ENCODE measurements at regions not wholly inside any gene's neighbourhood (a gene's known extent, or its start where the extent isn't known, plus 50 kb on each side); places are given as distances from the start of the nearest gene placed in this dataset.

GRCh38 chr18:75773618-75774017 lies 346.1 kb upstream of the SMIM21 start:
- Histone ChIP-seq H3K4me1 (ENCODE audit: control insufficient read depth, insufficient read depth, low read length) (no peaks in the 10 kb centered on the region), H3K27ac (ENCODE audit: low read depth, low read length) (no peak overlapping the region), H3K27me3 (ENCODE audit: control insufficient read depth, insufficient read depth, low read length) (no peaks in the 10 kb centered on the region), H3K9me3 (ENCODE audit: control insufficient read depth, insufficient read depth, low read length) (no peaks in the 10 kb centered on the region), H3K9ac (ENCODE audit: low read depth, low read length) (no peak overlapping the region), H3K4me3 (ENCODE audit: low read depth, low read length) (no peak overlapping the region), H3K36me3 (ENCODE audit: control insufficient read depth, insufficient read depth, low read length) (no peaks in the 10 kb centered on the region)

- no peaks in the 10 kb centered on the region for H3K27me3 ChIP-seq (ENCODE audit: control insufficient read depth, insufficient read depth, low read length)
- no peaks in the 10 kb centered on the region for H3K36me3 ChIP-seq (ENCODE audit: control insufficient read depth, insufficient read depth, low read length)
- H3K4me1 ChIP-seq (ENCODE audit: control insufficient read depth, insufficient read depth, low read length): no peaks in the 10 kb centered on the region
- no peak overlapping the region for H3K4me3 ChIP-seq (ENCODE audit: low read depth, low read length)
- no peak overlapping the region for H3K27ac ChIP-seq (ENCODE audit: low read depth, low read length)
- H3K9me3 ChIP-seq (ENCODE audit: control insufficient read depth, insufficient read depth, low read length): no peaks in the 10 kb centered on the region; the same call in 1 of the 2 replicates
- H3K9ac ChIP-seq (ENCODE audit: low read depth, low read length): no peak overlapping the region
Measured at GRCh38 chr18:75762758-75763157, 335.3 kb upstream of the SMIM21 start.

- no peak overlapping the region for H3K27ac ChIP-seq (ENCODE audit: low read depth, low read length)
Measured at GRCh38 chr18:75760208-75760607, 332.7 kb upstream of the SMIM21 start.

DNA sequence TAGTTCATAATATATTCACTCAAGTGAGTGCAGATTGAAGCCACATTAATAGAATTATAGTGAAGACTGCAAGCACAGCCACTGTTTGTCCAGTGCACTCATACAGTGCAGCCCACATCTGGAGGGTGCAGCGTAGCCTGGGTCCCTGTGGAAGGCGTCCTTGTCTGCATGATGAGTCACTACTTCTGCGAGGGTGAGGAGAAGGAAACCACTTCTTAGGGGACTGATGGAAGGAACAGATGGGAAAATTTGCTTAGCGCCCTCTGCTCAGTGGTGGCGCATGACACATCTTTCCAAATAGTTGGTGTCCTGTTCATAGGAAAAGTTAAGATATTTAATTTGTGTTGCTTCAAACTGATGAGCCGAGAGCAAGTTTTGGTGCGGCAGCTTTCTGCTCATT lies 330.4 kb upstream of the SMIM21 start:
- Histone ChIP-seq H3K27ac (ENCODE audit: low read depth, low read length) (no peak overlapping the region), H3K9me3 (ENCODE audit: control insufficient read depth, insufficient read depth, low read length) (no peaks in the 10 kb centered on the region; the same call in 1 of the 2 replicates), H3K4me3 (ENCODE audit: low read depth, low read length) (no peak overlapping the region), H3K9ac (ENCODE audit: low read depth, low read length) (no peak overlapping the region), H3K27me3 (ENCODE audit: control insufficient read depth, insufficient read depth, low read length) (no peaks in the 10 kb centered on the region), H3K36me3 (ENCODE audit: control insufficient read depth, insufficient read depth, low read length) (no peaks in the 10 kb centered on the region), H3K4me1 (ENCODE audit: control insufficient read depth, insufficient read depth, low read length) (no peaks in the 10 kb centered on the region)

More at GRCh38 chr18:75760208-75760607, 332.7 kb upstream of the SMIM21 start:
- Histone ChIP-seq H3K36me3 (ENCODE audit: control insufficient read depth, insufficient read depth, low read length) (no peaks in the 10 kb centered on the region), H3K4me3 (ENCODE audit: low read depth, low read length) (no peak overlapping the region), H3K9ac (ENCODE audit: low read depth, low read length) (no peak overlapping the region), H3K9me3 (ENCODE audit: control insufficient read depth, insufficient read depth, low read length) (no peaks in the 10 kb centered on the region; the same call in 1 of the 2 replicates), H3K4me1 (ENCODE audit: control insufficient read depth, insufficient read depth, low read length) (no peaks in the 10 kb centered on the region), H3K27me3 (ENCODE audit: control insufficient read depth, insufficient read depth, low read length) (no peaks in the 10 kb centered on the region)

- no peak overlapping the region for H3K4me3 ChIP-seq (ENCODE audit: low read depth, low read length)
- no peaks in the 10 kb centered on the region for H3K4me1 ChIP-seq (ENCODE audit: control insufficient read depth, insufficient read depth, low read length)
- no peak overlapping the region for H3K9ac ChIP-seq (ENCODE audit: low read depth, low read length)
- H3K27ac ChIP-seq (ENCODE audit: low read depth, low read length): no peak overlapping the region
- no peaks in the 10 kb centered on the region for H3K9me3 ChIP-seq (ENCODE audit: control insufficient read depth, insufficient read depth, low read length)
- no peaks in the 10 kb centered on the region for H3K27me3 ChIP-seq (ENCODE audit: control insufficient read depth, insufficient read depth, low read length)
- H3K36me3 ChIP-seq (ENCODE audit: control insufficient read depth, insufficient read depth, low read length): no peaks in the 10 kb centered on the region
Measured at GRCh38 chr18:75754433-75754832, 326.9 kb upstream of the SMIM21 start.

- no peak overlapping the region for H3K4me3 ChIP-seq (ENCODE audit: low read depth, low read length)
- H3K9ac ChIP-seq (ENCODE audit: low read depth, low read length): no peak overlapping the region
- H3K36me3 ChIP-seq (ENCODE audit: control insufficient read depth, insufficient read depth, low read length): no peaks in the 10 kb centered on the region
- H3K4me1 ChIP-seq (ENCODE audit: control insufficient read depth, insufficient read depth, low read length): no peaks in the 10 kb centered on the region
- H3K27me3 ChIP-seq (ENCODE audit: control insufficient read depth, insufficient read depth, low read length): no peaks in the 10 kb centered on the region
- H3K9me3 ChIP-seq (ENCODE audit: control insufficient read depth, insufficient read depth, low read length): no peaks in the 10 kb centered on the region
- no peak overlapping the region for H3K27ac ChIP-seq (ENCODE audit: low read depth, low read length)
Measured at GRCh38 chr18:75753753-75754152, 326.2 kb upstream of the SMIM21 start.

- no peak overlapping the region for H3K4me3 ChIP-seq (ENCODE audit: low read depth, low read length)
- H3K4me1 ChIP-seq (ENCODE audit: control insufficient read depth, insufficient read depth, low read length): no peaks in the 10 kb centered on the region
- no peak overlapping the region for H3K9ac ChIP-seq (ENCODE audit: low read depth, low read length)
- no peaks in the 10 kb centered on the region for H3K9me3 ChIP-seq (ENCODE audit: control insufficient read depth, insufficient read depth, low read length)
- no peaks in the 10 kb centered on the region for H3K27me3 ChIP-seq (ENCODE audit: control insufficient read depth, insufficient read depth, low read length)
- H3K36me3 ChIP-seq (ENCODE audit: control insufficient read depth, insufficient read depth, low read length): no peaks in the 10 kb centered on the region
- H3K27ac ChIP-seq (ENCODE audit: low read depth, low read length): no peak overlapping the region
Measured at GRCh38 chr18:75752740-75753263, 325.3 kb upstream of the SMIM21 start.

GRCh38 chr18:75745147-75745546 lies 317.6 kb upstream of the SMIM21 start:
- Histone ChIP-seq H3K27me3 (ENCODE audit: control insufficient read depth, insufficient read depth, low read length) (no peaks in the 10 kb centered on the region), H3K4me1 (ENCODE audit: control insufficient read depth, insufficient read depth, low read length) (no peaks in the 10 kb centered on the region), H3K9ac (ENCODE audit: low read depth, low read length) (no peak overlapping the region), H3K27ac (ENCODE audit: low read depth, low read length) (no peak overlapping the region), H3K9me3 (ENCODE audit: control insufficient read depth, insufficient read depth, low read length) (no peaks in the 10 kb centered on the region), H3K4me3 (ENCODE audit: low read depth, low read length) (no peak overlapping the region), H3K36me3 (ENCODE audit: control insufficient read depth, insufficient read depth, low read length) (no peaks in the 10 kb centered on the region)

DNA sequence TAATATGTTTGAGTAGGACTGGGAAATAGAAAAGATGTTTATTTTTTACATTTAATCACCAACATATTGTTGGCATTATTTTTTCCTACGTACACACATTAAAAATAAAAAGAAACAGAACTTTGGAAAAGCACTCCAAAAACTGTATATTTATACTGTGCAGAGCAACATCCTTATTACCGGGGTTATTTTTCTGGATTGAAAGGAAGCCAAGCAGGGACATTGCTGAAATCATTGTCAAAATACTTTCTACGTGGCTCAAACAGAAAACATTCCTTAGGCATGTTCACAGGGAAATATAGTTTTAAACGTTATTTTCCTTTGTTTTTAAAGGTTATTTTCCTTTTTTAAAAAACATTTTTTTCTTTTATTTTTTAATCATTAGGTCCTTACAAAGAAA lies 315.0 kb upstream of the SMIM21 start:
- no peaks in the 10 kb centered on the region for H3K4me1 ChIP-seq (ENCODE audit: control insufficient read depth, insufficient read depth, low read length)
- H3K9me3 ChIP-seq (ENCODE audit: control insufficient read depth, insufficient read depth, low read length): no peaks in the 10 kb centered on the region
- H3K27me3 ChIP-seq (ENCODE audit: control insufficient read depth, insufficient read depth, low read length): no peaks in the 10 kb centered on the region
- H3K4me3 ChIP-seq (ENCODE audit: low read depth, low read length): no peak overlapping the region
- no peaks in the 10 kb centered on the region for H3K36me3 ChIP-seq (ENCODE audit: control insufficient read depth, insufficient read depth, low read length)
- no peak overlapping the region for H3K27ac ChIP-seq (ENCODE audit: low read depth, low read length)
- no peak overlapping the region for H3K9ac ChIP-seq (ENCODE audit: low read depth, low read length)

- Histone ChIP-seq H3K4me3 (ENCODE audit: low read depth, low read length) (no peak overlapping the region), H3K36me3 (ENCODE audit: control insufficient read depth, insufficient read depth, low read length) (no peaks in the 10 kb centered on the region), H3K27me3 (ENCODE audit: control insufficient read depth, insufficient read depth, low read length) (no peaks in the 10 kb centered on the region), H3K4me1 (ENCODE audit: control insufficient read depth, insufficient read depth, low read length) (no peaks in the 10 kb centered on the region), H3K27ac (ENCODE audit: low read depth, low read length) (no peak overlapping the region), H3K9me3 (ENCODE audit: control insufficient read depth, insufficient read depth, low read length) (peaks cover 6% of the 10 kb centered on the region; the same call in 1 of the 2 replicates), H3K9ac (ENCODE audit: low read depth, low read length) (no peak overlapping the region)
Measured at GRCh38 chr18:75739682-75740081, 312.2 kb upstream of the SMIM21 start.

DNA sequence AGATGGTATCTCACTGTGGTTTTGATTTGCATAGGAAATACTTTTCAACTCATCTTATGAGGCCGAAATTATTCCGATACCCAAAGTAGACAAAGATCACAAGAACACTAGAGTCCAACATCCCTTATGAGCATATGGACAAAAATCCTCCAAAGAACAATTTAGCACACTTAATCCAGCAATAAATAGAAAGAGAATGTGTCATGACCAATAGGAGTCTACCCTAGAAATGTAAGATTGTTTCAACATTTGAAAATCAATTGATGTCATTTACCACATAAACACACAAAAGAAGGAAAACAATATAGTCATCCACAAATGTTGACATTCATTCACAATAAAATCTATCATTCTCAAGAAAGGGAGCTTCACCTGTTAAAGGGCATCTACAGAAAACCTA lies 307.8 kb upstream of the SMIM21 start:
- Histone ChIP-seq H3K9me3 (ENCODE audit: control insufficient read depth, insufficient read depth, low read length) (peaks cover 6% of the 10 kb centered on the region; the same call in 1 of the 2 replicates), H3K27ac (ENCODE audit: low read depth, low read length) (no peak overlapping the region), H3K36me3 (ENCODE audit: control insufficient read depth, insufficient read depth, low read length) (no peaks in the 10 kb centered on the region), H3K4me3 (ENCODE audit: low read depth, low read length) (no peak overlapping the region), H3K4me1 (ENCODE audit: control insufficient read depth, insufficient read depth, low read length) (no peaks in the 10 kb centered on the region), H3K9ac (ENCODE audit: low read depth, low read length) (no peak overlapping the region), H3K27me3 (ENCODE audit: control insufficient read depth, insufficient read depth, low read length) (no peaks in the 10 kb centered on the region)

DNA sequence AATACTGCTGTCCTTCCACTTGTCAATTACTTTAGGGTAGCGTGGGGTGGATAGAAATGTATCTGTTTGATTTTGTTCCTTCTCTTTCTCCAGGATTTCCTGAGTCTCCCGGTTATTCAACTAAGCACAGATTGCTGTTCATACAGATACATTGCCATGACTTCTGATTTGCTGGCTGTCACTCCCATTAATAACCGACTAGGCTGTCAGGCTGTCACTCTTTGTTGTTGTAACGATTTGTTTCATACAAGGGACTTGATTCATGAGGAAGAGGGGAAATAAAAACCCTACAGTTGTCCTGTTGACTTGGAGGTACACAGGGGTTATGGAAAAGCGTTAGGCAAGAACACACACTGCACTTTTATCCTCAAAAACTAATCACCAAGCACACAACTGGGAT lies 302.7 kb upstream of the SMIM21 start:
- peaks cover under 1% of the 10 kb centered on the region; the same call in 1 of the 2 replicates for H3K9me3 ChIP-seq (ENCODE audit: control insufficient read depth, insufficient read depth, low read length)
- no peaks in the 10 kb centered on the region for H3K36me3 ChIP-seq (ENCODE audit: control insufficient read depth, insufficient read depth, low read length)
- no peak overlapping the region for H3K4me3 ChIP-seq (ENCODE audit: low read depth, low read length)
- no peak overlapping the region for H3K9ac ChIP-seq (ENCODE audit: low read depth, low read length)
- H3K27me3 ChIP-seq (ENCODE audit: control insufficient read depth, insufficient read depth, low read length): no peaks in the 10 kb centered on the region
- no peaks in the 10 kb centered on the region for H3K4me1 ChIP-seq (ENCODE audit: control insufficient read depth, insufficient read depth, low read length)
- no peak overlapping the region for H3K27ac ChIP-seq (ENCODE audit: low read depth, low read length)
